K562 (cell line): ENCODE measurements at regions not wholly inside any gene's neighbourhood (a gene's known extent, or its start where the extent isn't known, plus 50 kb on each side); places are given as distances from the start of the nearest gene placed in this dataset.

Experiments
- ATAC-seq: fragments of 200-7000 bp; cut with Tn5 transposase; 3 replicates; pipeline ENCODE4 v1.9.1; 2020; ENCODE audit warnings: moderate library complexity
- BruUV-seq: library from RNA; stranded (reverse); fragments of 400-500 nt; replicated peaks from 2 replicates; lab custom pipeline; 2021; lab: Mats Ljungman, UMichigan
- CTCF ChIA-PET: fragments of 300-600 bp; formaldehyde crosslinking; extraction: SDS; loops from one replicate; lab custom pipeline; 2021; ENCODE audit warnings: low intra/inter-chr PET ratio; lab: Yijun Ruan, JAX
- POLR2A ChIA-PET: fragments of 300-600, 350-650 bp; sonication (Branson Sonifier 250); formaldehyde crosslinking; extraction: SDS; loops from one replicate; lab custom pipeline; 2021; ENCODE audit warnings: antibody characterized with exemption, inconsistent platforms; lab: Yijun Ruan, JAX
- DNase-seq, 4 experiments: peaks; one replicate each; pipeline versions ENCODE4 v3.0.0 to v3.0.0-alpha.2; 2011 to 2018; ENCODE audit warnings: low spot score in 3 of 4, mixed read lengths in 3 of 4; ENCODE audit errors: extremely low read depth in 1 of 4
- FAIRE-seq: peaks from 2 replicates; lab custom pipeline; 2011; peaks lifted over from hg19 to GRCh38; lab: Jason Lieb, UNC
- H2AFZ ChIP-seq: 2 replicates; pipeline ENCODE4 v1.6.0; 2011; ENCODE audit warnings: low read depth, low read length, control low read depth, inconsistent platforms
- H3K27ac ChIP-seq: fragments of 200-600 bp; 3 replicates; pipeline ENCODE4 v1.8.0; 2011; ENCODE audit warnings: low read depth, mild to moderate bottlenecking, control low read depth, inconsistent platforms, low read length, moderate library complexity, mixed read lengths; ENCODE audit errors: extremely low read depth
- H3K27me3 ChIP-seq, 2 experiments: fragments of 300-600 bp in 1 of 2; 2 replicates in 1 of 2; 3 replicates in 1 of 2; pipeline versions ENCODE4 v1.6.0 to v1.8.0; 2011; ENCODE audit warnings: inconsistent platforms in 2 of 2, low read length in 2 of 2, mild to moderate bottlenecking in 1 of 2, mixed read lengths in 1 of 2, moderate library complexity in 1 of 2; ENCODE audit not compliant: control insufficient read depth in 2 of 2, insufficient read depth in 2 of 2
- H3K36me3 ChIP-seq: fragments of 300-600 bp; 3 replicates; pipeline ENCODE4 v1.8.0; 2011; ENCODE audit warnings: mild to moderate bottlenecking, low read length, inconsistent platforms; ENCODE audit not compliant: control insufficient read depth, insufficient read depth
- H3K4me1 ChIP-seq, 2 experiments: fragments of 200-600 bp in 1 of 2; replicated peaks in 1 of 2; 2 replicates in 1 of 2; 3 replicates in 1 of 2; pipeline versions ENCODE4 v1.5.1 to v1.8.0; 2011; ENCODE audit warnings: inconsistent platforms in 2 of 2, low read length in 2 of 2, mild to moderate bottlenecking in 1 of 2, mixed read lengths in 1 of 2, moderate library complexity in 1 of 2; ENCODE audit not compliant: control insufficient read depth in 2 of 2, insufficient read depth in 2 of 2
- H3K4me2 ChIP-seq: 2 replicates; pipeline ENCODE4 v1.6.1; 2011; ENCODE audit warnings: low read length, control low read depth, inconsistent platforms, mixed read lengths; ENCODE audit not compliant: insufficient read depth
- H3K4me3 ChIP-seq: fragments of 200-600 bp; sonication (generic), shearing (Covaris generic); 2 replicates; pipeline ENCODE4 v1.5.1; 2016; ENCODE audit warnings: control low read depth, inconsistent platforms
- H3K79me2 ChIP-seq: fragments of 200-600 bp; 3 replicates; pipeline ENCODE4 v1.8.0; 2011; ENCODE audit warnings: low read length, inconsistent platforms; ENCODE audit not compliant: control insufficient read depth, insufficient read depth
- H3K9ac ChIP-seq, 2 experiments: 2 replicates each; pipeline versions ENCODE4 v1.6.0 to v1.6.1; 2011; ENCODE audit warnings: low read depth in 2 of 2, low read length in 2 of 2, control low read depth in 1 of 2, inconsistent platforms in 1 of 2, mild to moderate bottlenecking in 1 of 2, mixed read lengths in 1 of 2; ENCODE audit not compliant: insufficient read depth in 1 of 2
- H3K9me1 ChIP-seq: one replicate; pipeline ENCODE4 v1.6.0; 2011; ENCODE audit warnings: inconsistent platforms, mild to moderate bottlenecking, low read length, moderate library complexity; ENCODE audit not compliant: control insufficient read depth, insufficient read depth
- H3K9me3 ChIP-seq: replicated peaks from 2 replicates; pipeline ENCODE4 v1.5.1; 2011; ENCODE audit warnings: low read depth, low read length, inconsistent platforms; ENCODE audit not compliant: control insufficient read depth, insufficient read depth
- H4K20me1 ChIP-seq: replicated peaks from 2 replicates; pipeline ENCODE4 v1.6.1; 2011; ENCODE audit warnings: low read length, inconsistent platforms, mixed read lengths; ENCODE audit not compliant: control insufficient read depth, insufficient read depth
- HDAC8 ChIP-seq: fragments of 450-650 bp; IDR thresholded peaks from 2 replicates; pipeline ENCODE4 v1.6.1; 2016; ENCODE audit warnings: mild to moderate bottlenecking, missing genetic modification characterization, moderate library complexity, missing compliant biosample characterization
- JUN ChIP-seq, 2 experiments: sonication (generic) in 1 of 2; formaldehyde crosslinking in 1 of 2; IDR thresholded peaks; 2 replicates each; pipeline versions ENCODE4 v1.6.1 to v1.8.0; 2012 to 2022; ENCODE audit warnings: borderline replicate concordance in 2 of 2, mild to moderate bottlenecking in 2 of 2, improper control_type of control experiment in 1 of 2, low read depth in 1 of 2, low read length in 1 of 2, missing genetic modification reagents in 1 of 2
- PHF21A ChIP-seq: fragments of 450-650 bp; IDR thresholded peaks from 2 replicates; pipeline ENCODE4 v1.6.1; 2017; ENCODE audit warnings: low read depth, borderline replicate concordance
- RFX1 ChIP-seq: fragments of 450-650 bp; IDR thresholded peaks from 2 replicates; pipeline ENCODE4 v1.6.1; 2016; ENCODE audit warnings: mild to moderate bottlenecking, moderate library complexity
- ZNF133 ChIP-seq: fragments of 250-450 bp; sonication (Bioruptor Pico); IDR thresholded peaks from 2 replicates; pipeline ENCODE4 v1.4.0; 2020; ENCODE audit warnings: mild to moderate bottlenecking
- ZNF766 ChIP-seq: fragments of 200-800 bp; sonication (Bioruptor generic); conservative IDR thresholded peaks from 2 replicates; pipeline ENCODE4 v1.6.1; 2016; ENCODE audit warnings: missing genetic modification characterization, missing compliant biosample characterization
- WGBS: fragments of 100-300 bp; shearing (Covaris generic); methylation state at CpG from one replicate; pipeline ENCODE4 v1.1.6; 2016; ENCODE audit warnings: low coverage, mixed read lengths; ENCODE audit not compliant: insufficient coverage; ENCODE audit errors: missing lambda C conversion rate; 5-methylcytosine and 5-hydroxymethylcytosine counted together
- in situ Hi-C: fragments of 300-500 bp; cut with MboI; formaldehyde crosslinking; loops from 4 replicates; pipeline ENCODE4 v1.15.0; 2018; ENCODE audit warnings: inconsistent platforms, mixed read lengths
- intact Hi-C: fragments of 100-400 bp; cut with micrococcal nuclease; formaldehyde crosslinking; loops from 2 replicates; pipeline ENCODE4 v1.14.2; 2022
- TF ChIP-seq, protein P1 (sequence below): fragments of 450-650 bp; IDR thresholded peaks from 2 replicates; pipeline ENCODE4 v1.6.1; 2017; ENCODE audit warnings: antibody characterized with exemption

GRCh38 chr1:30462826-30463425, 260.5 kb downstream of the MATN1 start:
- POLR2A ChIA-PET, result interaction anchor here (0.7 kb wide), 1 partner anchor 11 kb away, joined by 4 read pairs; no protein-coding TSS in a partner anchor
- H3K9me1 ChIP-seq, result no peaks in the 10 kb centered on the region
- H2AFZ ChIP-seq, result no peak overlapping the region
- 0% methylated on average over 10 of the region's 10 CpGs for WGBS
- H4K20me1 ChIP-seq, result no peaks in the 10 kb centered on the region
- DNase-seq (no peak), ATAC-seq (no peak), FAIRE-seq (no peak)
- TF ChIP-seq, protein P1, sequence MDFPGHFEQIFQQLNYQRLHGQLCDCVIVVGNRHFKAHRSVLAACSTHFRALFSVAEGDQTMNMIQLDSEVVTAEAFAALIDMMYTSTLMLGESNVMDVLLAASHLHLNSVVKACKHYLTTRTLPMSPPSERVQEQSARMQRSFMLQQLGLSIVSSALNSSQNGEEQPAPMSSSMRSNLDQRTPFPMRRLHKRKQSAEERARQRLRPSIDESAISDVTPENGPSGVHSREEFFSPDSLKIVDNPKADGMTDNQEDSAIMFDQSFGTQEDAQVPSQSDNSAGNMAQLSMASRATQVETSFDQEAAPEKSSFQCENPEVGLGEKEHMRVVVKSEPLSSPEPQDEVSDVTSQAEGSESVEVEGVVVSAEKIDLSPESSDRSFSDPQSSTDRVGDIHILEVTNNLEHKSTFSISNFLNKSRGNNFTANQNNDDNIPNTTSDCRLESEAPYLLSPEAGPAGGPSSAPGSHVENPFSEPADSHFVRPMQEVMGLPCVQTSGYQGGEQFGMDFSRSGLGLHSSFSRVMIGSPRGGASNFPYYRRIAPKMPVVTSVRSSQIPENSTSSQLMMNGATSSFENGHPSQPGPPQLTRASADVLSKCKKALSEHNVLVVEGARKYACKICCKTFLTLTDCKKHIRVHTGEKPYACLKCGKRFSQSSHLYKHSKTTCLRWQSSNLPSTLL, result no peak
- no peak for TF ChIP-seq ZNF133
- TF ChIP-seq RFX1, result no peak
- no peak for TF ChIP-seq JUN (IDR thresholded peaks at IDR 0.05; ENCODE audit: borderline replicate concordance, low read depth, low read length)
- TF ChIP-seq JUN (CRISPR knock-in tag; IDR thresholded peaks at IDR 0.05; ENCODE audit: borderline replicate concordance), result no peak
- no peak for TF ChIP-seq ZNF766
- TF ChIP-seq PHF21A, result no peak
- TF ChIP-seq HDAC8 (tag), result no peak
- intact Hi-C loops (no loop called here), in situ Hi-C loops (no loop called here)
- no peak overlapping the region for H3K9ac ChIP-seq
- no peaks in the 10 kb centered on the region for H3K4me1 ChIP-seq
- peaks cover 2 to 23% of the 10 kb centered on the region in 2 experiments; a peak in 2 of 5 replicates for H3K27me3 ChIP-seq
- CTCF ChIA-PET, result no interaction called here
- H3K9me3 ChIP-seq, result no peaks in the 10 kb centered on the region
- H3K79me2 ChIP-seq, result no peaks in the 10 kb centered on the region
- no peak overlapping the region for H3K27ac ChIP-seq
- no TSS peak for BruUV-seq
- H3K4me2 ChIP-seq, result no peak overlapping the region
- no peak overlapping the region for H3K4me3 ChIP-seq
- no peaks in the 10 kb centered on the region for H3K36me3 ChIP-seq
